ENCODE measurements at regions not wholly inside any gene's neighbourhood (a gene's known extent, or its start where the extent isn't known, plus 50 kb on each side); places are given as distances from the start of the nearest gene placed in this dataset.

GRCh38 chr10:80760914-80761371 is 223.2 kb downstream of the SH2D4B start:
- TF ChIP-seq CTCF (IDR thresholded peaks at IDR 0.05) (no peak), POLR2A (IDR thresholded peaks at IDR 0.05) (no peak)

All from lower leg skin (tissue), 3 donors.